ENCODE measurements at regions not wholly inside any gene's neighbourhood (a gene's known extent, or its start where the extent isn't known, plus 50 kb on each side); places are given as distances from the start of the nearest gene placed in this dataset.
"Not testable (repeated sequence)": the region's sequence is repeated elsewhere in the genome, so short reads cannot be mapped to it uniquely, and the experiment has no call there.

- no peak for DNase-seq
Measured at GRCh38 chr10:43839973-43840372, 191.3 kb upstream of the ZNF32 start.

- not testable (repeated sequence) for DNase-seq
Measured at GRCh38 chr10:43834751-43835150, 186.1 kb upstream of the ZNF32 start.

GRCh38 chr10:43827853-43828252 lies 179.2 kb upstream of the ZNF32 start:
- no peak for DNase-seq

GRCh38 chr10:43825984-43826383 lies 177.3 kb upstream of the ZNF32 start:
- no peak for DNase-seq

GRCh38 chr10:43825421-43825820 lies 176.7 kb upstream of the ZNF32 start:
- no peak for DNase-seq

GRCh38 chr10:43824934-43825333 lies 176.3 kb upstream of the ZNF32 start:
- DNase-seq: no peak

- no peak for DNase-seq
Measured at GRCh38 chr10:43822631-43823580, 174.2 kb upstream of the ZNF32 start.

- no peak for DNase-seq
Measured at GRCh38 chr10:43821103-43821502, 172.4 kb upstream of the ZNF32 start.

- no peak for DNase-seq
Measured at GRCh38 chr10:43820663-43821062, 172.0 kb upstream of the ZNF32 start.

- no peak for DNase-seq
Measured at GRCh38 chr10:43819464-43820230, 171.0 kb upstream of the ZNF32 start.

- DNase-seq: no peak
Measured at GRCh38 chr10:43818687-43819086, 170.0 kb upstream of the ZNF32 start.

- no peak for DNase-seq
Measured at GRCh38 chr10:43817368-43817767, 168.7 kb upstream of the ZNF32 start.

GRCh38 chr10:43816351-43817321 lies 168.0 kb upstream of the ZNF32 start:
- DNase-seq: no peak

- DNase-seq: no peak
Measured at GRCh38 chr10:43815181-43815885, 166.7 kb upstream of the ZNF32 start.

GRCh38 chr10:43814663-43815062 lies 166.0 kb upstream of the ZNF32 start:
- DNase-seq: no peak

GRCh38 chr10:43811871-43812270 lies 163.2 kb upstream of the ZNF32 start:
- DNase-seq: no peak

GRCh38 chr10:43809211-43809930 lies 160.7 kb upstream of the ZNF32 start:
- DNase-seq: no peak

GRCh38 chr10:43808136-43808535 lies 159.5 kb upstream of the ZNF32 start:
- DNase-seq: no peak

- no peak for DNase-seq
Measured at GRCh38 chr10:43806831-43807640, 158.4 kb upstream of the ZNF32 start.

- DNase-seq: no peak
Measured at GRCh38 chr10:43803791-43804190, 155.1 kb upstream of the ZNF32 start.
